ENCODE measurements at regions not wholly inside any gene's neighbourhood (a gene's known extent, or its start where the extent isn't known, plus 50 kb on each side); places are given as distances from the start of the nearest gene placed in this dataset.

- TF ChIP-seq CTCF (IDR thresholded peaks at IDR 0.05) (no peak), POLR2A (IDR thresholded peaks at IDR 0.05) (no peak)
- Histone ChIP-seq H3K27me3 (no peaks in the 10 kb centered on the region), H3K4me3 (no peak overlapping the region), H3K36me3 (no peaks in the 10 kb centered on the region), H3K4me1 (peaks cover 0 to 26% (median 10%) of the 10 kb centered on the region in 4 donors), H3K27ac (no peak overlapping the region), H3K9me3 (no peaks in the 10 kb centered on the region)
- ATAC-seq (no peak), DNase-seq (no peak)
- intact Hi-C loops (cut with DNase I): no loop called here
- WGBS (ENCODE audit: insufficient coverage, low coverage, low lambda C conversion rate, missing lambda C conversion rate): 79% methylated on average over 9 of the region's 13 CpGs
These were observed 67.9 kb downstream of the TTLL2 start for GRCh38 chr6:167392631-167393316.

- Histone ChIP-seq H3K4me1 (peaks cover 0 to 35% (median 15%) of the 10 kb centered on the region in 4 donors), H3K27me3 (no peaks in the 10 kb centered on the region), H3K9me3 (no peaks in the 10 kb centered on the region), H3K4me3 (no peak overlapping the region), H3K36me3 (no peaks in the 10 kb centered on the region), H3K27ac (no peak overlapping the region)
- WGBS (ENCODE audit: insufficient coverage, low coverage, low lambda C conversion rate, missing lambda C conversion rate): 92% methylated on average over 7 of the region's 7 CpGs
- no peak for TF ChIP-seq CTCF (IDR thresholded peaks at IDR 0.05)
- TF ChIP-seq POLR2A (IDR thresholded peaks at IDR 0.05): no peak
- ATAC-seq (no peak), DNase-seq (no peak)
- intact Hi-C loops (cut with DNase I): no loop called here
These were observed 68.8 kb downstream of the TTLL2 start for GRCh38 chr6:167393731-167394130.

GRCh38 chr6:167394339-167394738 is 69.5 kb downstream of the TTLL2 start:
- H3K27me3 ChIP-seq: no peaks in the 10 kb centered on the region
- 82% methylated on average over 5 of the region's 8 CpGs for WGBS (ENCODE audit: insufficient coverage, low coverage, low lambda C conversion rate, missing lambda C conversion rate)
- no peaks in the 10 kb centered on the region for H3K9me3 ChIP-seq
- peaks cover 0 to 40% (median 15%) of the 10 kb centered on the region in 4 donors for H3K4me1 ChIP-seq
- DNase-seq: no peak
- no peak overlapping the region for H3K27ac ChIP-seq
- H3K4me3 ChIP-seq: no peak overlapping the region
- H3K36me3 ChIP-seq: no peaks in the 10 kb centered on the region
- no peak for ATAC-seq
- TF ChIP-seq POLR2A (IDR thresholded peaks at IDR 0.05) (no peak), CTCF (IDR thresholded peaks at IDR 0.05) (no peak)
- intact Hi-C loops (cut with DNase I): no loop called here

GRCh38 chr6:167394820-167395219 is 69.9 kb downstream of the TTLL2 start:
- no peaks in the 10 kb centered on the region for H3K27me3 ChIP-seq
- H3K9me3 ChIP-seq: no peaks in the 10 kb centered on the region
- no peaks in the 10 kb centered on the region for H3K36me3 ChIP-seq
- WGBS (ENCODE audit: insufficient coverage, low coverage, low lambda C conversion rate, missing lambda C conversion rate): 100% methylated on average over 4 of the region's 19 CpGs
- no peak for ATAC-seq
- TF ChIP-seq CTCF (IDR thresholded peaks at IDR 0.05) (no peak), POLR2A (IDR thresholded peaks at IDR 0.05) (no peak)
- no peak overlapping the region for H3K27ac ChIP-seq
- no peak for DNase-seq
- no peak overlapping the region for H3K4me3 ChIP-seq
- intact Hi-C loops (cut with DNase I): no loop called here
- peaks cover 0 to 40% (median 15%) of the 10 kb centered on the region in 4 donors for H3K4me1 ChIP-seq

Data from right lobe of liver (tissue), 6 donors.